ENCODE measurements at regions not wholly inside any gene's neighbourhood (a gene's known extent, or its start where the extent isn't known, plus 50 kb on each side); places are given as distances from the start of the nearest gene placed in this dataset.

DNA sequence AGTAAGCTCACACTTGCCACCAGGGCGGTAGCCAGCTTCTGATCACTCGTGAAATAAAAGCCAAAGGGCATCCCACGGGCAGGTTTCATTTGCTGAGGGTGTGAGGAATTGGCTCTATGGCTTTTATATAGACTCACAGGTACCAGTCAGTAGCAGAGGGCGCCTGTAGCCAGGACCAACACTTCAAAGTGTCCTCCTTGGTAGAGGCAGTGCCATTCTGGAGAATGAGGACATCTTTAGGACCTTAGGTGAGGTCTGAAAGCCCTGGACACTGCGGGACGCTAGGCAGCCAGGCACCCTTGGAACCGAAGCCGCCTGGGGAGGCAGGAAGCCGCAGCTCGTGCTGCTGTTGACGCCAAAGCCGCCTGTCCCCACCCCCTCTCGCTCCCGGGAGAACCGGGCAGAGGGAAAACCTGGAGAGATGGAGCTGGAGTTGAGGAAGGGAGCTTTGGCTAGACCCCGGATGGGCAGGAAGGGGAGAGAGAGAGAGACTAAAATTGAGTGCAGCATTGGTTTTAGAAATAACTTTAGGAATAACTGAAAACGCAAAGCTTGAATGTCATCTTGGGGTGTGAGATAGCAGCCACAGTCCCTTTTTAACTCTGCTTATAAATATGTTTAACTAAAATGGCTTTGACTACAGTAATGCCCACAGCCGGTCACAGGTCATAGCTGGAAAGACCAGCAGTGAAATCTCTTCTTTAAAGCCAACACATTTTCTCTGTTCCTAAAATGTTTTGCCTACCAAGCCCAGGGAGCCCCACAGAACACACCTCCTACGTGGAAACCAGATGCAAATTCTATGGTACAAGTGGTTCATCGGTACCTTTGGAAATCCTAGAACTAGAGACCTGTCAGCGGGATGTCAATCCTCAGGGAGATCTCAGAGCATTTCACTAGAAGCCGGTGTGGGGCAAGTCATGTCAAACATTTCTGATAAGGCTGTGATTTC lies 128.5 kb upstream of the CDYL start:
- TF ChIP-seq, protein P1, sequence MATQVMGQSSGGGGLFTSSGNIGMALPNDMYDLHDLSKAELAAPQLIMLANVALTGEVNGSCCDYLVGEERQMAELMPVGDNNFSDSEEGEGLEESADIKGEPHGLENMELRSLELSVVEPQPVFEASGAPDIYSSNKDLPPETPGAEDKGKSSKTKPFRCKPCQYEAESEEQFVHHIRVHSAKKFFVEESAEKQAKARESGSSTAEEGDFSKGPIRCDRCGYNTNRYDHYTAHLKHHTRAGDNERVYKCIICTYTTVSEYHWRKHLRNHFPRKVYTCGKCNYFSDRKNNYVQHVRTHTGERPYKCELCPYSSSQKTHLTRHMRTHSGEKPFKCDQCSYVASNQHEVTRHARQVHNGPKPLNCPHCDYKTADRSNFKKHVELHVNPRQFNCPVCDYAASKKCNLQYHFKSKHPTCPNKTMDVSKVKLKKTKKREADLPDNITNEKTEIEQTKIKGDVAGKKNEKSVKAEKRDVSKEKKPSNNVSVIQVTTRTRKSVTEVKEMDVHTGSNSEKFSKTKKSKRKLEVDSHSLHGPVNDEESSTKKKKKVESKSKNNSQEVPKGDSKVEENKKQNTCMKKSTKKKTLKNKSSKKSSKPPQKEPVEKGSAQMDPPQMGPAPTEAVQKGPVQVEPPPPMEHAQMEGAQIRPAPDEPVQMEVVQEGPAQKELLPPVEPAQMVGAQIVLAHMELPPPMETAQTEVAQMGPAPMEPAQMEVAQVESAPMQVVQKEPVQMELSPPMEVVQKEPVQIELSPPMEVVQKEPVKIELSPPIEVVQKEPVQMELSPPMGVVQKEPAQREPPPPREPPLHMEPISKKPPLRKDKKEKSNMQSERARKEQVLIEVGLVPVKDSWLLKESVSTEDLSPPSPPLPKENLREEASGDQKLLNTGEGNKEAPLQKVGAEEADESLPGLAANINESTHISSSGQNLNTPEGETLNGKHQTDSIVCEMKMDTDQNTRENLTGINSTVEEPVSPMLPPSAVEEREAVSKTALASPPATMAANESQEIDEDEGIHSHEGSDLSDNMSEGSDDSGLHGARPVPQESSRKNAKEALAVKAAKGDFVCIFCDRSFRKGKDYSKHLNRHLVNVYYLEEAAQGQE (IDR thresholded peaks at IDR 0.05; ENCODE audit: low read depth) = no peak
- TF ChIP-seq ZBTB7A (IDR thresholded peaks at IDR 0.05; ENCODE audit: low read depth) (0 out of 2 replicates have a peak, but pooled peaks have one; percentile 33), TCF12 (IDR thresholded peaks at IDR 0.05; ENCODE audit: low read depth) (peak; percentile 61), EP300 (IDR thresholded peaks at IDR 0.05; ENCODE audit: borderline replicate concordance) (peak; percentile 41; the same call in 1 of the 2 replicates), NFIC (IDR thresholded peaks at IDR 0.05) (peak; percentile 31; the same call in 1 of the 2 replicates), YY1 (IDR thresholded peaks at IDR 0.05; ENCODE audit: low read depth) (no peak), RAD21 (IDR thresholded peaks at IDR 0.05; ENCODE audit: low read depth) (peak; percentile 12; the same call in 1 of the 2 replicates), TAF1 (IDR thresholded peaks at IDR 0.05; ENCODE audit: low read depth) (0 out of 2 replicates have a peak, but pooled peaks have one; percentile 32)
- TF ChIP-seq, protein P2, sequence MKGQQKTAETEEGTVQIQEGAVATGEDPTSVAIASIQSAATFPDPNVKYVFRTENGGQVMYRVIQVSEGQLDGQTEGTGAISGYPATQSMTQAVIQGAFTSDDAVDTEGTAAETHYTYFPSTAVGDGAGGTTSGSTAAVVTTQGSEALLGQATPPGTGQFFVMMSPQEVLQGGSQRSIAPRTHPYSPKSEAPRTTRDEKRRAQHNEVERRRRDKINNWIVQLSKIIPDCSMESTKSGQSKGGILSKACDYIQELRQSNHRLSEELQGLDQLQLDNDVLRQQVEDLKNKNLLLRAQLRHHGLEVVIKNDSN (IDR thresholded peaks at IDR 0.05) = no peak
